ENCODE measurements at regions not wholly inside any gene's neighbourhood (a gene's known extent, or its start where the extent isn't known, plus 50 kb on each side); places are given as distances from the start of the nearest gene placed in this dataset.
A peak's percentile ranks its signal among the peaks of the same experiment; 100 is the strongest.

DNA sequence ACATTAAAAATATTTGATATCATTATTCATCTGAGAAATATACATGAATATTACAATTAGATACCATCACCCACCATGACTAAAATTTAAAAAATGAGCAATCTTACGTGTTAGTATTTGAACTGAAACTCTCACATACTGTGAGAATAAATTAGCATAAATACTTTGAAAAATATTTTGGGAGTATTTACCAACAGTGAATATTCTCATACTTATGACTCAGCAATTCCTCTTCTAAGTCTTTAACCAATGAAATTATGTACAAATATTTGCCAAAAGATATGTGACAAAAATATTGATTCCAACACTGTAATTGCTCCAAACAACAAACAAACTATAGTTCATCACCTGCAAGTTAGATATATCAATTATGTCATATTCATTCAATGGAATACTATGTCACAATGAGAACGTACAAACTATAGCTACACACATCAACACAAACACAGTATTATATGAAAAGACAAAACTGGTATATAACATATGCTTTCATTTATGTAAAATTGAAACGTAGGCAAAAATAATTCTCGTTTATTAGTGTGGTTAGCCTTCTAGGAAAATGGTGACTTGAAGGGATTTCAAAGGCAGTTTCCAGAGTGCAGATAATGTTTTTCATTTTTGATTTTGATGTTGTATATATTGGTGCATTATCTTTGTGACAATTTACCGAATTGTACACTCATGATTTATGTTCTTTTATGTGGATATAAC lies 742.2 kb downstream of the SLC16A7 start:
- FAIRE-seq: peak; percentile 31
- DNase-seq (ENCODE audit: insufficient read length, low spot score): no peak
- TF ChIP-seq POLR2A (IDR thresholded peaks at IDR 0.05; ENCODE audit: low read depth, low read length) (no peak), PAX5 (IDR thresholded peaks at IDR 0.05; ENCODE audit: insufficient read depth, low read length, severe bottlenecking) (no peak), POLR2AphosphoS5 (IDR thresholded peaks at IDR 0.05; ENCODE audit: low read depth, low read length) (no peak), TAF1 (IDR thresholded peaks at IDR 0.05; ENCODE audit: low read depth, low read length) (no peak), POU2F2 (IDR thresholded peaks at IDR 0.05; ENCODE audit: low read depth, low read length) (no peak), SPI1 (IDR thresholded peaks at IDR 0.05; ENCODE audit: low read depth, low read length) (no peak)

GRCh38 chr12:60345442-60345841 lies 749.6 kb downstream of the SLC16A7 start:
- no peak for FAIRE-seq
- TF ChIP-seq SPI1 (IDR thresholded peaks at IDR 0.05; ENCODE audit: low read depth, low read length) (no peak), POU2F2 (IDR thresholded peaks at IDR 0.05; ENCODE audit: low read depth, low read length) (no peak), POLR2AphosphoS5 (IDR thresholded peaks at IDR 0.05; ENCODE audit: low read depth, low read length) (no peak), PAX5 (IDR thresholded peaks at IDR 0.05; ENCODE audit: insufficient read depth, low read length, severe bottlenecking) (no peak), TAF1 (IDR thresholded peaks at IDR 0.05; ENCODE audit: low read depth, low read length) (no peak), POLR2A (IDR thresholded peaks at IDR 0.05; ENCODE audit: low read depth, low read length) (no peak)
- DNase-seq (ENCODE audit: insufficient read length, low spot score): no peak

DNA sequence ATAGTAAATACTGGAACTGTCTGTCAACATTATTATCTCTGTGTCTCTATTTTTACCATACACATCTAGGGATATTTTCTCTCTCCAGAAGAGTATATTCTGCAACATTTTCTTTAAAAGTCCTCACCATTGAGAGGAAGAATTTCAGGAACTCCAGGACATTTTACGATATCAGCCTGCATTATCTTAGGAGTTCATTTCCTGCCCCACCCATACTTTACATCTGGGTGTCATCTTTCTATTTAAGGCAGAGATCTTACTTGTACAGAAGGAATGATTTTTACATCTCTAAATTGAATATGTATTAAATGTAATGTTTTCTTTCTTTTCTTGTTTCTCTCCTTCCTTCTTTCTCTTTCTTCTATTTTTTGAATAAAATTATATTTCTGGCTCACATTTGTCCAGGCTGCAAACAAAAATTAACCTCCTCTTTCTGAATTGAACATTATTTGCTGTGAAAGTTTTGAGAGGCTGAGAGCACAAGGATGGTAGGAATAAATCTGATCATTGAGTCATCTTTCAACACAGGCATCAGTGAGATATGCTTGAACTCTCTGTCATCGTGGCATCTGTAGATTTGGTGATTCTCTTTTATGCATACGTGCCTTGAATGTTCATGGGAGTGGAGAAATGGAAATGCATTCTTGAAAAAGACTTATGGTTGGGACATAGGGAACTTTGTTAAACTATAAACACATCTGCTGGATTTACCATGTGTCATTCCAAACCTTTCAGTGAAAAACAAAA lies 753.6 kb downstream of the SLC16A7 start:
- no peak for DNase-seq (ENCODE audit: insufficient read length, low spot score)
- FAIRE-seq: no peak
- no peak for TF ChIP-seq TAF1 (IDR thresholded peaks at IDR 0.05; ENCODE audit: low read depth, low read length)
- no peak for TF ChIP-seq POU2F2 (IDR thresholded peaks at IDR 0.05; ENCODE audit: low read depth, low read length)
- TF ChIP-seq SPI1 (IDR thresholded peaks at IDR 0.05; ENCODE audit: low read depth, low read length): no peak
- no peak for TF ChIP-seq POLR2AphosphoS5 (IDR thresholded peaks at IDR 0.05; ENCODE audit: low read depth, low read length)

DNA sequence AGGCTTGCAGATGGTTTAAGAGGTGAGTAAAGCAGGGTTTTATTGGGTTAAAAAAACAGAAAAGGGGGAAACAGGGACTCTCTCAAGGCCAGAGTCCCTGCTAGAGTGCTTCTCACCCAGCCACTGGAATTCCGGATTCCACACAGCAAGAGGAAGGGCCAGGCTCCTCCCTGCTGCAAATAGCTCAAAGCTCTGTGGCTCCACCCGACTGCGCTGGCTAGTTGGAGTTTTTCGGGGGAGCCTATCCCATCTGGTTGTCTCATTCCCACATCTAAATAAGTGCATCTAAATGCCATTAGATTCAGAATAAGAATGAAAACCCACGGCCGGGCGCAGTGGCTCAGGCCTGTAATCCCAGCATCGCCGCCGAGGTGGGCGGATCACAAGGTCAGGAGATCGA lies 791.5 kb downstream of the SLC16A7 start:
- DNase-seq (ENCODE audit: insufficient read length, low spot score) (no peak), FAIRE-seq (no peak)
- no peak for TF ChIP-seq TAF1 (IDR thresholded peaks at IDR 0.05; ENCODE audit: low read depth, low read length)
- TF ChIP-seq POU2F2 (IDR thresholded peaks at IDR 0.05; ENCODE audit: low read depth, low read length): no peak
- no peak for TF ChIP-seq PAX5 (IDR thresholded peaks at IDR 0.05; ENCODE audit: insufficient read depth, low read length, severe bottlenecking)
- no peak for TF ChIP-seq POLR2AphosphoS5 (IDR thresholded peaks at IDR 0.05; ENCODE audit: low read depth, low read length)
- TF ChIP-seq POLR2A (IDR thresholded peaks at IDR 0.05; ENCODE audit: low read depth, low read length): no peak
- TF ChIP-seq SPI1 (IDR thresholded peaks at IDR 0.05; ENCODE audit: low read depth, low read length): no peak

GRCh38 chr12:60391051-60391450 lies 795.2 kb downstream of the SLC16A7 start:
- no peak for FAIRE-seq
- TF ChIP-seq PAX5 (IDR thresholded peaks at IDR 0.05; ENCODE audit: insufficient read depth, low read length, severe bottlenecking): no peak
- no peak for TF ChIP-seq POLR2AphosphoS5 (IDR thresholded peaks at IDR 0.05; ENCODE audit: low read depth, low read length)
- no peak for TF ChIP-seq POU2F2 (IDR thresholded peaks at IDR 0.05; ENCODE audit: low read depth, low read length)
- TF ChIP-seq SPI1 (IDR thresholded peaks at IDR 0.05; ENCODE audit: low read depth, low read length): no peak
- no peak for TF ChIP-seq TAF1 (IDR thresholded peaks at IDR 0.05; ENCODE audit: low read depth, low read length)
- TF ChIP-seq POLR2A (IDR thresholded peaks at IDR 0.05; ENCODE audit: low read depth, low read length): no peak

GRCh38 chr12:60391791-60392190 lies 796.0 kb downstream of the SLC16A7 start:
- TF ChIP-seq POLR2AphosphoS5 (IDR thresholded peaks at IDR 0.05; ENCODE audit: low read depth, low read length): no peak
- TF ChIP-seq PAX5 (IDR thresholded peaks at IDR 0.05; ENCODE audit: insufficient read depth, low read length, severe bottlenecking): no peak
- no peak for TF ChIP-seq SPI1 (IDR thresholded peaks at IDR 0.05; ENCODE audit: low read depth, low read length)
- DNase-seq (ENCODE audit: insufficient read length, low spot score): no peak
- no peak for FAIRE-seq

More at GRCh38 chr12:60391051-60391450, 795.2 kb downstream of the SLC16A7 start:
- no peak for DNase-seq (ENCODE audit: insufficient read length, low spot score)

DNA sequence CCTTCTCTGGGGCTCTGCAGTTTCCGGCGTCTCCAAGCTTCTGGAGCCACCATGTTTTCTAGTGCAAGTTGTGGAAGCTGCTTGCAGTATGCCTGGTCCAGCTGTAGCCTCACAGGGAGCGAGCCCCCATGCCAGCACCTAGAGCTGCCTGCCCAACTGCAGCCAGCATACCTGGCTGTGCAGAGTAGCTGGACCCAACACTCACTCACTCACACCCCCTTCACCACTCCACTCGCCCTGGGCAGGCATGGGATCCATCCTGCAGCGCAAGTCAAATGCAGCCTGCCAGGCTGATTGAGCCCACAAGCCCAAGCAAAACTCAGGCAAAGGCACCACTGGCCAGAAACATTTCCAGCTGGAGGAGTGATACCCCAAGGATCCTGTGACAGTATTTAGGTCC lies 797.3 kb downstream of the SLC16A7 start:
- TF ChIP-seq POLR2A (IDR thresholded peaks at IDR 0.05; ENCODE audit: low read depth, low read length) (no peak), POLR2AphosphoS5 (IDR thresholded peaks at IDR 0.05; ENCODE audit: low read depth, low read length) (no peak), POU2F2 (IDR thresholded peaks at IDR 0.05; ENCODE audit: low read depth, low read length) (no peak), SPI1 (IDR thresholded peaks at IDR 0.05; ENCODE audit: low read depth, low read length) (no peak), PAX5 (IDR thresholded peaks at IDR 0.05; ENCODE audit: insufficient read depth, low read length, severe bottlenecking) (no peak), TAF1 (IDR thresholded peaks at IDR 0.05; ENCODE audit: low read depth, low read length) (no peak)
- FAIRE-seq (no peak), DNase-seq (ENCODE audit: insufficient read length, low spot score) (no peak)

DNA sequence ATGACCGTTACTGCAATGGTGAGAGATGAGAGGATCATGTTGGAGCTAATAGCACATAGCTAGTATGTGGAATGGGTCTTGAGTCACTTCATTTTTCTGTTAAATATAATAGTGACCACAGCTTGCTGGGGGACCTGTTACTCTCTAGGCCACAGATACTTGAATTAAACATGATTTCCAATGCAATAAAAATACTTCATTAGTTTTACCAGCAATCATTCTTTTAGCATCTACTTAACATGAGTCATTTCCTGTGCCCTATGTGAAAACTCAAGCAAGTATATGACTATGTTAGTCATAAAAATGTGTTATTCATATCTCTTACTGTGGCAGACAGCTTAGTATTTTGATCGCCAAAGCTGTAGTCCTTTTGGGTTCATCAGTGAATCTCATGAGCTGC lies 798.8 kb downstream of the SLC16A7 start:
- FAIRE-seq (no peak), DNase-seq (ENCODE audit: insufficient read length, low spot score) (no peak)
- TF ChIP-seq POU2F2 (IDR thresholded peaks at IDR 0.05; ENCODE audit: low read depth, low read length): no peak
- no peak for TF ChIP-seq PAX5 (IDR thresholded peaks at IDR 0.05; ENCODE audit: insufficient read depth, low read length, severe bottlenecking)
- TF ChIP-seq TAF1 (IDR thresholded peaks at IDR 0.05; ENCODE audit: low read depth, low read length): no peak
- TF ChIP-seq POLR2A (IDR thresholded peaks at IDR 0.05; ENCODE audit: low read depth, low read length): no peak
- no peak for TF ChIP-seq SPI1 (IDR thresholded peaks at IDR 0.05; ENCODE audit: low read depth, low read length)
- no peak for TF ChIP-seq POLR2AphosphoS5 (IDR thresholded peaks at IDR 0.05; ENCODE audit: low read depth, low read length)

- TF ChIP-seq POU2F2 (IDR thresholded peaks at IDR 0.05; ENCODE audit: low read depth, low read length): no peak
- FAIRE-seq: no peak
- DNase-seq (ENCODE audit: insufficient read length, low spot score): no peak
Observed at GRCh38 chr12:60398547-60398946, 802.7 kb downstream of the SLC16A7 start.

DNA sequence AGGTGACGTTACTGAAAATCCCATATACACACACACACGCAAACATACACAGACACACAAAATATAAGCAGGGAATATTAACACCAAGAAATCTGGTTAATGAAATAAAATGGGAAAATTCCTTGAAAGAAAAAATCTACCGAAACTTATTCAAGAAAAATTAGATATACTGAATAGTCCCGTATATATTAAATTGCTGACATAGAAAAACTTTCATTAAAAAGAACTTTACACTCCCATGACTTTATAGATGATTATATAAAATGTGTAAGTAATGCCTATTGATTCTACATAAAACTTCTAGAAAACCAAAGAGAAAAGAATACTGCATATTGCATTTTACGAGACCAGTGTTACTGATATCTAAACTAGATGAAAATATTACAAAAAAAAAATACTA lies 803.2 kb downstream of the SLC16A7 start:
- TF ChIP-seq TAF1 (IDR thresholded peaks at IDR 0.05; ENCODE audit: low read depth, low read length) (no peak), SPI1 (IDR thresholded peaks at IDR 0.05; ENCODE audit: low read depth, low read length) (no peak), POU2F2 (IDR thresholded peaks at IDR 0.05; ENCODE audit: low read depth, low read length) (no peak), POLR2AphosphoS5 (IDR thresholded peaks at IDR 0.05; ENCODE audit: low read depth, low read length) (no peak), PAX5 (IDR thresholded peaks at IDR 0.05; ENCODE audit: insufficient read depth, low read length, severe bottlenecking) (no peak), POLR2A (IDR thresholded peaks at IDR 0.05; ENCODE audit: low read depth, low read length) (no peak)
- DNase-seq (ENCODE audit: insufficient read length, low spot score): no peak
- no peak for FAIRE-seq
